ENCODE measurements at regions not wholly inside any gene's neighbourhood (a gene's known extent, or its start where the extent isn't known, plus 50 kb on each side); places are given as distances from the start of the nearest gene placed in this dataset.

GRCh38 chr13:78770601-78771000, 111.6 kb upstream of the OBI1 start:
- TF ChIP-seq CTCF (conservative IDR thresholded peaks at IDR 0.05; ENCODE audit: low read length) (no peak), EZH2phosphoT487 (IDR thresholded peaks at IDR 0.05; ENCODE audit: borderline replicate concordance) (no peak)
